CD4-positive, alpha-beta T cell treated with Interleukin-1 beta for 1 hour (primary cell): ENCODE measurements at regions not wholly inside any gene's neighbourhood (a gene's known extent, or its start where the extent isn't known, plus 50 kb on each side); places are given as distances from the start of the nearest gene placed in this dataset.

ENCODE experiments used
- DNase-seq, 2 donors: peaks; one replicate each; pipeline ENCODE4 v3.0.0-alpha.2; 2020 to 2022

- DNase-seq: no peak
Observed at GRCh38 chr17:70603226-70603625, 433.9 kb downstream of the KCNJ2 start.

- DNase-seq: no peak
Observed at GRCh38 chr17:70604854-70605253, 435.5 kb downstream of the KCNJ2 start.

GRCh38 chr17:70606086-70606485 lies 436.8 kb downstream of the KCNJ2 start:
- no peak for DNase-seq

- no peak for DNase-seq
Observed at GRCh38 chr17:70608193-70608592, 438.9 kb downstream of the KCNJ2 start.

- no peak for DNase-seq
Observed at GRCh38 chr17:70608957-70609356, 439.6 kb downstream of the KCNJ2 start.

- DNase-seq: no peak
Observed at GRCh38 chr17:70609566-70609965, 440.2 kb downstream of the KCNJ2 start.

GRCh38 chr17:70610161-70610560 lies 440.8 kb downstream of the KCNJ2 start:
- no peak for DNase-seq

DNA sequence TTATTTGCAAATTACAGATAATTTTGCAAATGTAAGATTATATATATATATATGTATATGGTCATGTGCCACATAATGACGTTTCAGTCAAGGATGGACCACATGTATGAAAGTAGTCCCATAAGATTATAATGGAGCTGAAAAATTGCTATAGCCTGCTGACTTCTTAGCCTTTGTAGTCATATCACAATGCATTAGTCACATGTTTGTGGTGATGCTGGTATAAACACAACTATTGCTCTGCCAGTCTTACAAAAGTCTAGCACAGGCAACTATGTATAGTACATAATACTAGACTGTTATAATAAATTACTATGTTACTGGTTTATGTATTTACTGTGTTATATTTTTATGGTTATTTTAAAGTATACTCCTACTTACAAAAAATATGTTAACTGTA lies 444.3 kb downstream of the KCNJ2 start:
- no peak for DNase-seq

- no peak for DNase-seq
Observed at GRCh38 chr17:70615831-70616230, 446.5 kb downstream of the KCNJ2 start.

DNA sequence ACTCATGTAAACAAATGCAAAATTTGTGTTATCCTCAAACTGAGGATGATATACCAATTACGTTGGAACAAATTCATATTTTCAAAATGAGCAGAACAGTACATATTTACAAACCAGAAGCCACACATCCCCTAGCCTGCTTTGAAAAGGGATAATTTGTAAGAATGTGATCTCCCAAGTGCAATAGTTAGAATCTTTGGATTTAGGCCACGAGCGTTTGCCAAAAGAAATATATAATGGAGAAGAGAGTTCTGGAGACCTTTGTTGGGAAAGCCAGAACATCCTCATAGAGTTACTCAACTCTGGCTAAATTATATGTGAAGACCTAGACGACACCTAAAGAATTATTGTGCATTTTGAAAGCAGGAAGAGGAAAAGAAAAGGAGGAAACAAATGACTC lies 449.3 kb downstream of the KCNJ2 start:
- DNase-seq: no peak

DNA sequence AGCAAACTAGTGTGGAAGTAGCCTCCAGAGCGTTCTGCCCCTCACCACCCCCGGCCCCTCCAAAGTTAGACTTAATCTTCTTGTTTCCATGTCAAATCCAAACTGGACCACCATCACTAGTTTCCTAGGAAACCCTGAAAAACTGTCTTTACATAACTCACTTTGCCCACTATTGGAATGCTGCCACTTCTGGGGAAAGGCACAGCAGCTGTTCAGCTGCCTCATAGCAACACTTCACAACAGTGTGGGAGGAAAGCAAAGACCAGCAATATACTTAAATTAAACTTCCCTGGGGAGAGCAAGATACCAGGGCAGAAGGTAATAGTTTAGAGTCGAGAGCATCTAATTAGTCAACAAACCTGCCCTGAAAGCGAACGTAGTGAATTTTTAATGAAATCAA lies 452.2 kb downstream of the KCNJ2 start:
- no peak for DNase-seq

DNA sequence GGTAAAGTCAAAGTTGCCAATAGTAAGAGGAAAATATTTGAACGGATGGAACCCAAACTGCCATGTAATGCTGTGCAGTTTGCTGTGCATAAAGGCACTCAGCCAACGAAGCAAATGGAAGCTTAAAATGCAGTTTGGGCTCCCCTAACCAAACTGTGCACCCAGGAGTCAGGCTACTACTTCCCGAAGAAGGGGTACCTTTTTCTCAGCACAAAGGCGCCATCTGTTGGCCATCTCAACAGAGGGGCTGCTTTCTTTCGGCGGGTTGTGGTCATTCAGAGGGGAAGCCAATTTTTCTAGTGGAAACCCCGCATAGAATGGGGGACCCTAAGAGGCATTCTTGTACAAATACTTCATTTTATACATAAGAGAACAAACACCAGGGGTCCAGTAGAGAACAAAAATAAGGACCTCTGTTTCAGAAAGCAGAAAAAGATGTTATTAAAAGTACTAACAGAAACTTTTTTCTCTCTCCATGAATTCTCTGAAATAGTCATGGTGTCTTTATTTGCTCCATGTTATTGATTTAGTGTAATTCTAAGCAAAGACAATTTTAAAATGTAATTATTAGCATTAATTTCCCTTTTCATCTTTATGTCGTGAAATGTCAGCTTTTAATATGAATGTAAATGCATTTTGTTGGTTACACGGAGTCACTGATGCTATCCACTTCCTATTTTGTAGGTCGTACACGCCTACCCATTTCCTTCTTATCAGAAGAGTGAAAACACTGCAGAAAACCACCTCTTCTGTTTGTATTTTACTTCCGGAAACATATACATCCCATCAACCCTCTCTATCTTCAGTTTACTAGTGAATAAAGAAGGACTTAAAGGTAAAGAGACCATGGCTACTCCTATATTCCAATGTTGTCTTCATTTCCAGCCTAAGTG lies 453.3 kb downstream of the KCNJ2 start:
- DNase-seq: no peak

DNA sequence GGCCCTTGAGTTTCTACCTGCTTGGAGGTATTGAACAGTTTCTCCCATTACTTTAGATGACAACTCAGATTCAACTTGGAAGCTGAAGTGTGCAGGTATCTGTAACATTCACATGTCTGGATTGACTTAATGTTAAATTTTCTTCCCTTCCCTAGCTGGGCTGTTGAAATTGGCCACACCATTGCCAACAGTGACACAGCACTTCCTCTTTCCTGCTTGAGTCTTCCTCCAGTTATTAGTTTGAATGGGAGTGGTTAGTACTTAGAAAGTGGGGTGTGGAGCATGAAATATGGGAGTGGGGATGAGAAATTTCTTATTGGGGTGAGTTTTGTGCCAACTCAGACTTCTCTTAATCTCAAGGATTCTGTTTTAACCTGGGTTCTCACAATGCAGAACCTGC lies 454.9 kb downstream of the KCNJ2 start:
- DNase-seq: peak in 1 of 2 donors; percentile 5

DNA sequence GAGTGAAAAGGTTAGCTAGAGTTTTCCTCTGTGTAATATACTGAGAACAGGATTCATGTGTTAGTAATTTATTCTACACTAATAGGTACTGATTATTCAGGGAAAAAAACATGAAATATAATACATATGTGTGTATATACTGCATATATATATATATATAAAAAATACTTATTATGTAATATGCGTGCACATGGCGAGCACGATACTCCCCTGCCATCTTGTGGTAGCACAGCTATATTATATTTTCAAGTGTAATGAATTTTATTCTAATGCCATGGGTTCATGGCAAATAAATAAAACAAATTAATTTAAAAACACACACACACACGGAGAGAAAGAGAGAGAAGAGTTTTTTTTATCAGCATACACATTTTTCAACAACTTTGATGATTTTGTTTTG lies 460.6 kb downstream of the KCNJ2 start:
- no peak for DNase-seq

DNA sequence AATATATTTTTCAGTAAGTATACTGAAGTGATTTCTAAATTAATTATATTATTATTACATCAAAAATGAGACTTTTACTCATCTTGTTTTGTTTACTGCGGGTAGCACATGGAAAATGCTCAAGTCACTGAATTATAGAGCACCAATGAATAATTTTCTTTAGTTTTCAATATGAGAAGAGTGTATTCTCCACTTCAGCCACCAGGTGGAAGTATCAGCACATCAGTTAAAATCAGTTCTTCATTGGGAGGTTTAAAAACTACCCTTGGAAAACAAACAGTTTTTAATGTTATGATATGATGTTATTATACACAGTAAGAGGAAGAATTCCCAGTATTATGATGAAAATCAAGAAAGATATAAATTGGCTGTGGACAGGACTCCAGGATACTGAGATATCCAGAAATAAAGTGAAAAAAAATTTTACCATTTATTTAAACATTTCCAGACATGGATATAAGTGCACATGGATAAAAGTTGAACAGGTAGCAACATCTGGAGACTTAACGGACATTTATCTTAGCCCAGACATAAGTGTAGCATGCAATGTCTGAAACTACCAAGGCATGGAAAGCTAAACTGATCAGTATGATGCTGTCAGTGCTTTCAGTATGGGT lies 467.3 kb downstream of the KCNJ2 start:
- peak in 1 of 2 donors; percentile 2 for DNase-seq

GRCh38 chr17:70642059-70642458 lies 472.7 kb downstream of the KCNJ2 start:
- DNase-seq: no peak

DNA sequence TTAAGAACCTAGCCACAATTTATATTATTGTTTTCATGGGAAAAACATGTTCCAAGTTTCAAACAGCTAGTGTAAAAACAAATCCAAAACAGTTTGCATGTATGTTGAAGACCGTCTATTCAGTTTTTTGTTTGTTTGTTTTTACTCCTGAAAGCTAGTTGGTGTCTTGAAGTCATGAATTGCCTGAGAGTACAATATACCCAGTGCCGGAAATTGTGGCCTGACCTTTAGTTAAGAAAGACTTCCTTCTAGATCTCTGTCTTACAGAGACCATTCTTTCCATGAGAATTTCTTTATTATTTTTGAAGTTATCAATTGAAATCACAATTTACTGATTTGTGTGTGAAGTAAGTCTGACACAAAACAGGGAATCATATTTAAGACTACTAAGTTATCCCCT lies 474.8 kb downstream of the KCNJ2 start:
- DNase-seq: no peak

DNA sequence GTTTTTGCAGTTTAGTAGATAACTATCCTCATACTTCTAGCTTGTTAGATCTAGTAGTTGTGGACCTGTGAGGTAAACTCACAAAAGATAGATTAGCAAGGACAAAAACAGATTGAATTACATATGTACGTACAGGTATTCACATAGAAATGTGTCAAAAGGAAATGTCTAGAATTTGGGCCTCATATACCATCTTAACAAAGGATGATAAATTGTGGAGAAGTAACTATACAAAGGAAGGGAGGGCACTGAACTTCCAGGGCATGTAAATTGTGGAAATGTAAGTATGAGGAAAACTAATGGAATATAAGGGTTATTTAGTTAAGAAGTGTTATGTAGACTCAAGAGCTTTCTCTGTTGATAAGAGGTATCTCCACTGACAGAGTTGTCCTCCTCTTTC lies 477.3 kb downstream of the KCNJ2 start:
- no peak for DNase-seq

- no peak for DNase-seq
Observed at GRCh38 chr17:70648166-70648565, 478.8 kb downstream of the KCNJ2 start.

DNA sequence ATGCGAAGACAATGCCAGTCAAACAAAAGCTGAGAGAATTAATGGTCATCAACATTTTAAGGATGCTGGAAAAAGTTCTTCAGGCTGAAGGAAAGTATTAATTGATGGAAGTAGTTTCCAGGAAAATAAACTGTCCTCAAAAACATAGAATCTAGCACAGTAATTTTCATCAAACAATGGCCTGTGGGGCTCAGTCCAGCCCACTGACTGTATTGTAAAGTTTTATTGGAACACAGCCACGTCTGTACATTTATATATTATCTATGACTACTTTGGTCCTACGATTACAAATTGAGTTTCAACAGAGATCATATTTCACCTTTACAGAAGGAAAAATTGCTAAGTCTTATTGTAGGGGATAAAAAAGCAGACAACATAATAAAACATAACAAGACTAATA lies 484.5 kb downstream of the KCNJ2 start:
- no peak for DNase-seq

- no peak for DNase-seq
Observed at GRCh38 chr17:70654706-70655105, 485.4 kb downstream of the KCNJ2 start.

DNA sequence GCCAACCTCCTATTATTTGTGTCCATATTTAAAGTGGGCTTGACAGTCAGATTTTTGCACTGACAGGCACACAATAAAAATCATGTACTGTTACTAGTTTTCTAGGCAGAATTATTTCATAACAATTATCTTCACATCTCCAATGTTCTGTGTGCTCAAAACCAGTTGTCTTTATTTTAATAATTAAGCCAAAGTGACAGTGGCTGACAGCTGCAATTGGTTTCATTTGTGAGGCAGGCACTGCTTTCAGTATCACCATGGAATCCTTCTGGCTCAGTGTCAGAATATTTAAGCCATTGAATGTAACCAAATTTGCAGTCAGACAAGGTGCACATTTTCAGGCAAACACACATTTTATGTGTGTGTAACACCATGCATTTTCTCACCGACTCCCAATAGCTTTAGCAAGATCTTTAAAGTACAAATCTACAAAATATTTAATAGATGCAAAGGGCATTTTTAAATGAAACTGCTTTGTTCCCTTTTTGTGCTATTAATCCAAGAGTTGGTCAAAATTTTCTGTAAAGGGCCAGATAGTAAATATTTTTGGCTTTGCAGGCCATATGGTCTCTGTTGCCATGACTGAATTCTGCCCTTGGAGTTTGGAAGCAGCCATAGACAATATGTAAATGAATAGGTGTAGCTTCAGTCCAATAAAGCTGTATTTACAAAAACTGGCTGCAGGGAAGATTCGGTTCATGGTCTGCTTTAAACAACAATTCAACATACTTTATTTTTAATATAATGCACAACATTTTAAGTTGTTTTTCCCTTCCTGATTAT lies 486.0 kb downstream of the KCNJ2 start:
- DNase-seq: no peak

DNA sequence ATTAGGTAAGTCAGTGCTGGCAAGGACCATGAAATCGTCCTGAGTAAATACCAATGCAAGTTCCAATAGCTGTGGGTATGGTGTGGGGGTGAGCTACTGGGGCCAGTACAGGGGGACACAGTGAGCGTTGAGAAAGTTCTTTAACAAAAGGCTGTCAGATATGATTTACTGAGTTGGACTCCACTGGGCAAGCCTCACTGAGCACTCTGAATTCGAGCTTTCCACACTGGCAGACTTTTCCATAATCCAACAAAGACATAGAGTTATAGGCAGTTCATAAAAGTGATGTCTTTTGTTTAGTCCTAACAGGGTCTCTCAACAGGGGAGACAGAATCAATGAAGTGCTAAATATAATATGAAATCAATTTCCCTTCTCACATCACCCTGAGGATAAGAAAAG lies 489.0 kb downstream of the KCNJ2 start:
- no peak for DNase-seq

DNA sequence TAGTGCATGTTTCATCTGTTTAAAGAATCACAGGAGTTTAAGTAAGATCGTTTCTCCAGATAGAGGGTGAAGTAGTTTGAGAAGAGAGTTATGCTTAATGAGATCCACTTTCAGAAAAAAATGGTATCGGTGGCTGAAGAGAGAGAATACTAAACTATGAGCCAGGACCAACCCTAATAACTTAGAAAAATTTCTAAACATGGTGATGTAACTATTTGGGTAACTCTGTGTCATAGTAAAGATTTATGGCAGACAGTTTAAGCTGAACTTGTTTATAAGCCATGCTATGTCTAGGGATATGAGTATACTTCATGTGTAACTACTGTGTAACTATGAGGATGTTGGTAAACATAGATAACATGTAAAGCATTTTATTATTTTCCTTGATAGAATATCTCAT lies 489.5 kb downstream of the KCNJ2 start:
- DNase-seq: no peak
